Erythroblast (primary cell): ENCODE measurements at regions not wholly inside any gene's neighbourhood (a gene's known extent, or its start where the extent isn't known, plus 50 kb on each side); places are given as distances from the start of the nearest gene placed in this dataset.

Experiments used
- DNase-seq, 2 experiments: peaks; one replicate each; lab custom pipeline; 2025; lab: John Stamatoyannopoulos, UW
- GATA1 ChIP-seq: IDR thresholded peaks from 2 replicates; pipeline ENCODE4 v1.6.1; 2011; ENCODE audit warnings: low read depth, mild to moderate bottlenecking, control low read depth, low read length, moderate library complexity
- POLR2A ChIP-seq: IDR thresholded peaks from 2 replicates; pipeline ENCODE4 v1.6.1; 2011; ENCODE audit warnings: mild to moderate bottlenecking, low read length

DNA sequence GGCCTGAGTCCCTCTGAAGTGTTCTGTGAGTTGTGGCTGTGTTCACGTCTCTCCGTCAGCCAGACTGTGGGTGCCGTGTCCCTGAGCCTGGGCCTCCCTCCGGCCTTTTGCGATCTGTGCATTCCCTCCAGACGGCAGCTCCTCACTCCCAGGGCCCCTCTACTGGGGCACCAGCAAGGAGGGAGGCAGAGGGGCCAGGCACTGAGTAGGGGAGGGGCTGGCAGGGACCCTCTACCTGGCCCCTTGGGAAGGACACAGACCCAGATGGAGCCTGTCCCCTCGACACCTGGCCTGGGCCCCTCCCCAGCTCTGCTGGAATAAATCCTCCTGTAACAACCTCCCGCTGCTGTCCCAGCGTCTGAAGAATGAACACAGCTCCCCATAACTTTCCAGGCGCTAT, 110.0 kb upstream of the NKX1-1 start:
- TF ChIP-seq GATA1: no peak
- no peak for TF ChIP-seq POLR2A
- no peak for DNase-seq

GRCh38 chr4:1515763-1516162, 109.5 kb upstream of the NKX1-1 start:
- no peak for DNase-seq
- TF ChIP-seq GATA1 (no peak), POLR2A (no peak)

GRCh38 chr4:1515156-1515555, 108.9 kb upstream of the NKX1-1 start:
- TF ChIP-seq GATA1: no peak
- TF ChIP-seq POLR2A: no peak
- DNase-seq: no peak

- no peak for DNase-seq
Measured at GRCh38 chr4:1514612-1515011, 108.4 kb upstream of the NKX1-1 start.

DNA sequence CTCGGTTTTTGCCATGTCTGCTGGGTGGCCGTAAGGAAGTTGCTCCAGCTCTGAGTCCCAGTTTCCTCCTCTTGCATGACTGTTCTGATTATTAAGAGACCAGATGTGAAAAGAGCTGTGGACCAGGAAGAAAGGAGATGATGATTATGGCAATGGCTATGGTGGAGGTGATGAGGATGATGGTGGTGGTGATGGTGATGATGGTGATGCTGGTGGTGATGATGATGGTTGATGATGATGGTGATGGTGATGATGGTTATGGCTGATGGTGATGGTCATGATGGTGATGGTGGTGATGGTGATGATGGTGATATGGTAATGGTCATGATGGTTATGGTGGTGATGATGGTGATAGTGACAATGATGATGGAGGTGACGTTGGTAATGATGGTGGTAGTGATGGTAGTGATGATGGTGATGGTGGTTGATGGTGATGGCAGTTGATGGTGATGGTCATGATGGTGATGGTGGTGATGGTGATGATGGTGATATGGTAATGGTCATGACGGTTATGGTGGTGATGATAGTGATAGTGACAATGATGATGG, 107.8 kb upstream of the NKX1-1 start:
- no peak for TF ChIP-seq POLR2A
- no peak for TF ChIP-seq GATA1

More at GRCh38 chr4:1514612-1515011, 108.4 kb upstream of the NKX1-1 start:
- TF ChIP-seq POLR2A (no peak), GATA1 (no peak)

GRCh38 chr4:1512738-1513660, 106.8 kb upstream of the NKX1-1 start:
- DNase-seq: peak; percentile 35 to 61
- TF ChIP-seq POLR2A: no peak
- TF ChIP-seq GATA1: no peak

More for the DNA sequence above, 107.8 kb upstream of the NKX1-1 start:
- DNase-seq: no peak

DNA sequence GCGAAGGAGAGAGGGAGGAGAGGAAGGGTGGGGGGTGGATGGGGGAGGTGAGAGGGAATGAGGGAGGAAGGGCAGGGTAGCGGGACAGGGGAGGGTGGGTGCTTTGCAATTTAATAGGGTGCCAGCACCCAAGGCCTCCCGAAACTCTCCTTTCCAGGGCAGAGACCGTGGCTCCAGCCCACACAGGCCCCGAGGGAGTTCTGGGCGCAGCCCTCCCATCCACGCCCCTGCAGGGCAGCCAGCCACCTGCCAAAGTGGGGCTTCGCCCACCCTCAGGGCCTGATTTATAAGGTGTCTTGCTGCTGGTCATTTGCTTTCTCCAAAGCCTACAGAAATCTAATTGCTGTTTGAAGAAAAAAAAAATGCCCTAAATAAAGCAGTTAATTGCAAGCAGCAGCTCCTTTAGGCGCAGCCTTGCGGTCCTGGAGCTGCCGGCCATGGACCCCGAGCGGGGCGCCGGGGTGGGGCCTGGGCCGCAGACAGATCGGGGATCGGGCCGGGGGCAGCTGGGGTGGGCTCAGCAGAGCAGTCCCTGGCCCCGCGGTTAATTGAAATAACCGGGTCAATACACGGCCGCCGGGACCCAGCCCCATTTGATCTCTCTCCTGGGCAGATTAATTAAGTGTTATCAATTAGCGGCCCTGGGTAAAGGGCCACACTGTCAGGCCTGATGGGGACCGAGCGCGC, 106.0 kb upstream of the NKX1-1 start:
- DNase-seq: no peak
- TF ChIP-seq GATA1: no peak

DNA sequence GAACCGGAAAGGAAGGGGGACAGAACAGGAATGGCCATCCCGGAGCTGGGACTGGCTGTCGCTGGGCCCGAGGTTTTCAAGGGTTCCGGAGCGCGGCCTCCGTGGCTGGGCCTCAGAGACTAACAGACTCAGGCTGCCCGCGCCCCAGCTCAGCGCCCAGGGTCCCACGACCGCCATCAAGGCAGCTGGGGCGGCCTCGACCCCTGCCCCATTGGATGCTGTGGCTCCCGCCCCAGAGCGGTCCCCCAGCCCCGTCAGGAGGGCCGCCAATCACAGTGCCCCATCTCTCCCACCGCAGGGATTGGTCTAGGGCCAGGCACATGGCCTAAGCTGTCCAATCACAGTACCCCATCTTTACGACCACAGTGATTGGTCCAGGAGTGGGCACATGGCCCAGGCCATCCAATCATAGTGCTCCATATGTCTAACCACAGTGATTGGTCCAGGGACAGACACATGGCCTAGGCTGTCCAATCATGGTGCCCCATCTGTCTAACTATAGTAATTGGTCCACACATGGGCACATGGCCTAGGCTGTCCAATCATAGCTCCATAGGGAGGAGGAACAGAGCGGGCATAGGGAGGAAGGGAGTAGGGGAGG, 105.3 kb upstream of the NKX1-1 start:
- peak; percentile 31 to 52 for DNase-seq
- no peak for TF ChIP-seq GATA1
- no peak for TF ChIP-seq POLR2A

- no peak for DNase-seq
- TF ChIP-seq GATA1 (no peak), POLR2A (no peak)
Measured at GRCh38 chr4:1510931-1511330, 104.7 kb upstream of the NKX1-1 start.

GRCh38 chr4:1509366-1509765, 103.1 kb upstream of the NKX1-1 start:
- TF ChIP-seq GATA1 (no peak), POLR2A (no peak)
- DNase-seq: no peak

GRCh38 chr4:1508161-1509160, 102.2 kb upstream of the NKX1-1 start:
- no peak for TF ChIP-seq GATA1
- no peak for TF ChIP-seq POLR2A
- no peak for DNase-seq

GRCh38 chr4:1506956-1507721, 100.9 kb upstream of the NKX1-1 start:
- no peak for DNase-seq
- TF ChIP-seq POLR2A (no peak), GATA1 (no peak)
